ENCODE measurements at regions not wholly inside any gene's neighbourhood (a gene's known extent, or its start where the extent isn't known, plus 50 kb on each side); places are given as distances from the start of the nearest gene placed in this dataset.

DNA sequence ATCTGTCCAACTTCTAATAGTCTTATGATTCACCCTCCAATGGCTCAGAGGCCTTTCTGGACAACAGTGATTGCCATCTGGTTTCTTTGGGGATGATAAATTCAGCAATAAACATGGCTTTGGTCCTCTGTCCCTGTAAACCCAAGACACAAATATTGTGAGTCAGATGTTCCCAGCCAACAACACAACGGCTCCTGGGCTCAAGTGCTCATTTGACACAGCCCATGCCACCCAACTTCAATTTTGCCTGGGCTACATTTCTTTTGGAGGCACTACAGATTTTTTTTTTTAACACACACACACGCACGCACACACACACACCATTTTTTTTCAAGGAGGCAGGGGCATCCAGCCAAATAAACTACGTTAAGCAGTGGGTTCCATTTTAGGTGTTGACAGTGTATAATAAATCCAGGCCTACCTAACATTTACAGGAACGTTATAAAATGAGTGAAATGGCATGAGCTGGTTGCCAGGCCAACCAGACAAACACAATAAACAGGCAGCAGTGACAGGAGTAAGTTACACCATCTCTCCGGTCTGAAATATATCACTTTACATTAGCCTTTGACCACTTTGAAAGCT lies 939.9 kb upstream of the SOX9 start:
- dilution Hi-C loops (cut with MboI; ENCODE audit: extremely low pct_ligation_motif_present, low sequenced_read_pairs) (no loop called here), intact Hi-C loops (cut with micrococcal nuclease) (no loop called here)
- Histone ChIP-seq H3K79me2 (ENCODE audit: control insufficient read depth, insufficient read depth, low read length) (no peaks in the 10 kb centered on the region), H2AFZ (ENCODE audit: low read depth, low read length) (no peak overlapping the region), H3K9me3 (replicated peaks; ENCODE audit: control insufficient read depth, insufficient read depth, low read length) (peaks cover 2% of the 10 kb centered on the region), H4K20me1 (replicated peaks; ENCODE audit: control insufficient read depth, extremely low read depth, insufficient read depth, low read length) (no peaks in the 10 kb centered on the region), H3K9me1 (replicated peaks; ENCODE audit: control insufficient read depth, extremely low read depth, insufficient read depth, low read length) (no peaks in the 10 kb centered on the region), H3K4me3 (replicated peaks in 1 of 3; ENCODE audit: insufficient read depth in 1 of 3, low read depth in 1 of 3, low read length in 3 of 3) (no peak overlapping the region), H3K9ac (replicated peaks; ENCODE audit: extremely low read depth, insufficient read depth, low read length) (no peak overlapping the region), H3K36me3 (ENCODE audit: control insufficient read depth in 2 of 2, extremely low read depth in 1 of 2, insufficient read depth in 2 of 2, low read length in 2 of 2) (no peaks in the 10 kb centered on the region), H3K27me3 (ENCODE audit: control insufficient read depth in 2 of 2, insufficient read depth in 2 of 2, low read length in 2 of 2) (no peaks in the 10 kb centered on the region), H3K27ac (ENCODE audit: insufficient read depth, low read depth, low read length) (no peak overlapping the region), H3K4me1 (ENCODE audit: control insufficient read depth, extremely low read depth, insufficient read depth, low read length) (no peaks in the 10 kb centered on the region), H3K4me2 (ENCODE audit: insufficient read depth, low read length) (no peak overlapping the region)
- TF ChIP-seq FOS (IDR thresholded peaks at IDR 0.05; ENCODE audit: borderline replicate concordance, insufficient read depth, low read length) (no peak), POLR2A (IDR thresholded peaks at IDR 0.05; ENCODE audit: low read depth, low read length) (no peak), EZH2 (IDR thresholded peaks at IDR 0.05; ENCODE audit: borderline replicate concordance, low read depth, low read length, severe bottlenecking) (no peak), GATA2 (IDR thresholded peaks at IDR 0.05; ENCODE audit: insufficient read depth, insufficient read length, low read depth, low read length) (no peak), JUN (IDR thresholded peaks at IDR 0.05; ENCODE audit: borderline replicate concordance, insufficient read depth, insufficient read length, low read depth) (no peak), MYC (IDR thresholded peaks at IDR 0.05; ENCODE audit: low read depth, low read length) (no peak), POLR2AphosphoS5 (IDR thresholded peaks at IDR 0.05; ENCODE audit: insufficient read depth, low read depth, low read length) (no peak)
- TF ChIP-seq, protein P1, sequence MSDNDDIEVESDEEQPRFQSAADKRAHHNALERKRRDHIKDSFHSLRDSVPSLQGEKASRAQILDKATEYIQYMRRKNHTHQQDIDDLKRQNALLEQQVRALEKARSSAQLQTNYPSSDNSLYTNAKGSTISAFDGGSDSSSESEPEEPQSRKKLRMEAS (IDR thresholded peaks at IDR 0.05; ENCODE audit: insufficient read depth, insufficient read length): no peak
- TF ChIP-seq, protein P2, sequence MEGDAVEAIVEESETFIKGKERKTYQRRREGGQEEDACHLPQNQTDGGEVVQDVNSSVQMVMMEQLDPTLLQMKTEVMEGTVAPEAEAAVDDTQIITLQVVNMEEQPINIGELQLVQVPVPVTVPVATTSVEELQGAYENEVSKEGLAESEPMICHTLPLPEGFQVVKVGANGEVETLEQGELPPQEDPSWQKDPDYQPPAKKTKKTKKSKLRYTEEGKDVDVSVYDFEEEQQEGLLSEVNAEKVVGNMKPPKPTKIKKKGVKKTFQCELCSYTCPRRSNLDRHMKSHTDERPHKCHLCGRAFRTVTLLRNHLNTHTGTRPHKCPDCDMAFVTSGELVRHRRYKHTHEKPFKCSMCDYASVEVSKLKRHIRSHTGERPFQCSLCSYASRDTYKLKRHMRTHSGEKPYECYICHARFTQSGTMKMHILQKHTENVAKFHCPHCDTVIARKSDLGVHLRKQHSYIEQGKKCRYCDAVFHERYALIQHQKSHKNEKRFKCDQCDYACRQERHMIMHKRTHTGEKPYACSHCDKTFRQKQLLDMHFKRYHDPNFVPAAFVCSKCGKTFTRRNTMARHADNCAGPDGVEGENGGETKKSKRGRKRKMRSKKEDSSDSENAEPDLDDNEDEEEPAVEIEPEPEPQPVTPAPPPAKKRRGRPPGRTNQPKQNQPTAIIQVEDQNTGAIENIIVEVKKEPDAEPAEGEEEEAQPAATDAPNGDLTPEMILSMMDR (IDR thresholded peaks at IDR 0.05; ENCODE audit: extremely low read depth in 1 of 2, insufficient read depth in 1 of 2, low read depth in 1 of 2, low read length in 2 of 2): no peak
- FAIRE-seq (no peak), DNase-seq (ENCODE audit: low read depth, low spot score) (no peak)
- BruUV-seq (replicated peaks): no TSS peak
- ChIA-PET POLR2A (no interaction called here), CTCF (interaction anchor here (1.7 kb wide), 1 partner anchor 18 kb away, joined by 3 read pairs; no protein-coding TSS in a partner anchor)

Measured in endothelial cell of umbilical vein (primary cell).